K562 (cell line): ENCODE measurements at regions not wholly inside any gene's neighbourhood (a gene's known extent, or its start where the extent isn't known, plus 50 kb on each side); places are given as distances from the start of the nearest gene placed in this dataset.

Source experiments
- ATAC-seq: fragments of 200-7000 bp; cut with Tn5 transposase; 3 replicates; pipeline ENCODE4 v1.9.1; 2020; ENCODE audit warnings: moderate library complexity
- BruUV-seq: library from RNA; stranded (reverse); fragments of 400-500 nt; replicated peaks from 2 replicates; lab custom pipeline; 2021; lab: Mats Ljungman, UMichigan
- CTCF ChIA-PET: fragments of 300-600 bp; formaldehyde crosslinking; extraction: SDS; loops from one replicate; lab custom pipeline; 2021; ENCODE audit warnings: low intra/inter-chr PET ratio; lab: Yijun Ruan, JAX
- POLR2A ChIA-PET: fragments of 300-600, 350-650 bp; sonication (Branson Sonifier 250); formaldehyde crosslinking; extraction: SDS; loops from one replicate; lab custom pipeline; 2021; ENCODE audit warnings: antibody characterized with exemption, inconsistent platforms; lab: Yijun Ruan, JAX
- DNase-seq, 4 experiments: peaks; one replicate each; pipeline versions ENCODE4 v3.0.0 to v3.0.0-alpha.2; 2011 to 2018; ENCODE audit warnings: low spot score in 3 of 4, mixed read lengths in 3 of 4; ENCODE audit errors: extremely low read depth in 1 of 4
- FAIRE-seq: peaks from 2 replicates; lab custom pipeline; 2011; peaks lifted over from hg19 to GRCh38; lab: Jason Lieb, UNC
- H2AFZ ChIP-seq: 2 replicates; pipeline ENCODE4 v1.6.0; 2011; ENCODE audit warnings: low read depth, low read length, control low read depth, inconsistent platforms
- H3K27ac ChIP-seq: fragments of 200-600 bp; 3 replicates; pipeline ENCODE4 v1.8.0; 2011; ENCODE audit warnings: low read depth, mild to moderate bottlenecking, control low read depth, inconsistent platforms, low read length, moderate library complexity, mixed read lengths; ENCODE audit errors: extremely low read depth
- H3K27me3 ChIP-seq, 2 experiments: fragments of 300-600 bp in 1 of 2; 2 replicates in 1 of 2; 3 replicates in 1 of 2; pipeline versions ENCODE4 v1.6.0 to v1.8.0; 2011; ENCODE audit warnings: inconsistent platforms in 2 of 2, low read length in 2 of 2, mild to moderate bottlenecking in 1 of 2, mixed read lengths in 1 of 2, moderate library complexity in 1 of 2; ENCODE audit not compliant: control insufficient read depth in 2 of 2, insufficient read depth in 2 of 2
- H3K36me3 ChIP-seq: fragments of 300-600 bp; 3 replicates; pipeline ENCODE4 v1.8.0; 2011; ENCODE audit warnings: mild to moderate bottlenecking, low read length, inconsistent platforms; ENCODE audit not compliant: control insufficient read depth, insufficient read depth
- H3K4me1 ChIP-seq, 2 experiments: fragments of 200-600 bp in 1 of 2; replicated peaks in 1 of 2; 2 replicates in 1 of 2; 3 replicates in 1 of 2; pipeline versions ENCODE4 v1.5.1 to v1.8.0; 2011; ENCODE audit warnings: inconsistent platforms in 2 of 2, low read length in 2 of 2, mild to moderate bottlenecking in 1 of 2, mixed read lengths in 1 of 2, moderate library complexity in 1 of 2; ENCODE audit not compliant: control insufficient read depth in 2 of 2, insufficient read depth in 2 of 2
- H3K4me2 ChIP-seq: 2 replicates; pipeline ENCODE4 v1.6.1; 2011; ENCODE audit warnings: low read length, control low read depth, inconsistent platforms, mixed read lengths; ENCODE audit not compliant: insufficient read depth
- H3K4me3 ChIP-seq: fragments of 200-600 bp; sonication (generic), shearing (Covaris generic); 2 replicates; pipeline ENCODE4 v1.5.1; 2016; ENCODE audit warnings: control low read depth, inconsistent platforms
- H3K79me2 ChIP-seq: fragments of 200-600 bp; 3 replicates; pipeline ENCODE4 v1.8.0; 2011; ENCODE audit warnings: low read length, inconsistent platforms; ENCODE audit not compliant: control insufficient read depth, insufficient read depth
- H3K9ac ChIP-seq, 2 experiments: 2 replicates each; pipeline versions ENCODE4 v1.6.0 to v1.6.1; 2011; ENCODE audit warnings: low read depth in 2 of 2, low read length in 2 of 2, control low read depth in 1 of 2, inconsistent platforms in 1 of 2, mild to moderate bottlenecking in 1 of 2, mixed read lengths in 1 of 2; ENCODE audit not compliant: insufficient read depth in 1 of 2
- H3K9me1 ChIP-seq: one replicate; pipeline ENCODE4 v1.6.0; 2011; ENCODE audit warnings: inconsistent platforms, mild to moderate bottlenecking, low read length, moderate library complexity; ENCODE audit not compliant: control insufficient read depth, insufficient read depth
- H3K9me3 ChIP-seq: replicated peaks from 2 replicates; pipeline ENCODE4 v1.5.1; 2011; ENCODE audit warnings: low read depth, low read length, inconsistent platforms; ENCODE audit not compliant: control insufficient read depth, insufficient read depth
- H4K20me1 ChIP-seq: replicated peaks from 2 replicates; pipeline ENCODE4 v1.6.1; 2011; ENCODE audit warnings: low read length, inconsistent platforms, mixed read lengths; ENCODE audit not compliant: control insufficient read depth, insufficient read depth
- CTCFL ChIP-seq: IDR thresholded peaks from 2 replicates; pipeline ENCODE4 v1.6.1; 2011; ENCODE audit warnings: borderline replicate concordance, low read depth, mild to moderate bottlenecking, moderate library complexity, low read length; ENCODE audit not compliant: insufficient read depth, poor library complexity, severe bottlenecking
- ETS2 ChIP-seq: IDR thresholded peaks from 2 replicates; pipeline ENCODE4 v1.6.1; 2016; ENCODE audit warnings: borderline replicate concordance, missing genetic modification characterization, mild to moderate bottlenecking, moderate library complexity, missing compliant biosample characterization; ENCODE audit not compliant: poor library complexity, severe bottlenecking
- ETV6 ChIP-seq, 3 experiments: fragments of 150-350 bp in 1 of 3; sonication (generic) in 1 of 3; formaldehyde crosslinking in 1 of 3; IDR thresholded peaks; 2 replicates each; pipeline versions ENCODE4 v1.6.1 to v1.8.0; 2014 to 2022; ENCODE audit warnings: borderline replicate concordance in 2 of 3, low read depth in 2 of 3, antibody characterized with exemption in 1 of 3, low read length in 1 of 3, mild to moderate bottlenecking in 1 of 3, missing genetic modification reagents in 1 of 3
- EZH2 ChIP-seq: IDR thresholded peaks from 2 replicates; pipeline ENCODE4 v1.6.1; 2012; ENCODE audit warnings: low read depth, mild to moderate bottlenecking, inconsistent platforms, low read length, borderline replicate concordance
- FOXM1 ChIP-seq, 2 experiments: fragments of 450-650 bp in 1 of 2; sonication (generic) in 1 of 2; formaldehyde crosslinking in 1 of 2; IDR thresholded peaks; 2 replicates each; pipeline versions ENCODE4 v1.6.1 to v1.9.0; 2017 to 2022; ENCODE audit warnings: low read depth in 2 of 2, mild to moderate bottlenecking in 2 of 2, missing genetic modification reagents in 1 of 2, moderate library complexity in 1 of 2
- HDAC3 ChIP-seq: fragments of 450-650 bp; IDR thresholded peaks from 2 replicates; pipeline ENCODE4 v1.6.1; 2018; ENCODE audit warnings: borderline replicate concordance, mild to moderate bottlenecking, moderate library complexity; ENCODE audit not compliant: partially characterized antibody
- HSF4 ChIP-seq: fragments of 250-450 bp; sonication (Bioruptor Pico); IDR thresholded peaks from 2 replicates; pipeline ENCODE4 v2.1.2; 2022; ENCODE audit warnings: mild to moderate bottlenecking, moderate library complexity, borderline replicate concordance
- SIN3A ChIP-seq, 2 experiments: fragments of 150-350 bp in 1 of 2; IDR thresholded peaks; 2 replicates each; pipeline ENCODE4 v1.6.1; 2011 to 2016; ENCODE audit warnings: borderline replicate concordance in 2 of 2, low read depth in 2 of 2, low read length in 2 of 2, mild to moderate bottlenecking in 2 of 2, moderate library complexity in 2 of 2; ENCODE audit not compliant: control insufficient read depth in 1 of 2
- TGIF2 ChIP-seq: sonication (generic); formaldehyde crosslinking; IDR thresholded peaks from 2 replicates; pipeline ENCODE4 v1.8.1; 2022; ENCODE audit warnings: mild to moderate bottlenecking, missing genetic modification reagents, moderate library complexity
- ZBTB49 ChIP-seq: sonication (generic); formaldehyde crosslinking; IDR thresholded peaks from 2 replicates; pipeline ENCODE4 v1.8.0; 2022; ENCODE audit warnings: missing genetic modification reagents, mild to moderate bottlenecking, borderline replicate concordance
- ZNF655 ChIP-seq: fragments of 250-450 bp; sonication (Bioruptor Pico); IDR thresholded peaks from 2 replicates; pipeline ENCODE4 v1.5.0; 2021
- ZSCAN32 ChIP-seq: fragments of 450-650 bp; formaldehyde crosslinking; IDR thresholded peaks from 2 replicates; pipeline ENCODE4 v1.4.0; 2020; ENCODE audit warnings: mild to moderate bottlenecking, moderate library complexity
- WGBS: fragments of 100-300 bp; shearing (Covaris generic); methylation state at CpG from one replicate; pipeline ENCODE4 v1.1.6; 2016; ENCODE audit warnings: low coverage, mixed read lengths; ENCODE audit not compliant: insufficient coverage; ENCODE audit errors: missing lambda C conversion rate; 5-methylcytosine and 5-hydroxymethylcytosine counted together
- in situ Hi-C: fragments of 300-500 bp; cut with MboI; formaldehyde crosslinking; loops from 4 replicates; pipeline ENCODE4 v1.15.0; 2018; ENCODE audit warnings: inconsistent platforms, mixed read lengths
- intact Hi-C: fragments of 100-400 bp; cut with micrococcal nuclease; formaldehyde crosslinking; loops from 2 replicates; pipeline ENCODE4 v1.14.2; 2022
- TF ChIP-seq, protein P1 (sequence below): fragments of 250-450 bp; sonication (Bioruptor Pico); IDR thresholded peaks from 2 replicates; pipeline ENCODE4 v1.5.0; 2020; ENCODE audit warnings: mild to moderate bottlenecking

GRCh38 chr13:87535911-87536310, 135.3 kb upstream of the SLITRK5 start:
- no peak overlapping the region for H3K9ac ChIP-seq
- intact Hi-C loops = no loop called here
- no peaks in the 10 kb centered on the region for H3K4me1 ChIP-seq
- H3K4me3 ChIP-seq = no peak overlapping the region
- H3K9me1 ChIP-seq = no peaks in the 10 kb centered on the region
- no peak overlapping the region for H3K4me2 ChIP-seq
- DNase-seq (no peak), FAIRE-seq (no peak), ATAC-seq (no peak)
- no peak overlapping the region for H3K27ac ChIP-seq
- no peak overlapping the region for H2AFZ ChIP-seq
- no peaks in the 10 kb centered on the region for H3K9me3 ChIP-seq
- no peaks in the 10 kb centered on the region for H3K27me3 ChIP-seq
- H3K36me3 ChIP-seq = no peaks in the 10 kb centered on the region
- in situ Hi-C loops = no loop called here
- BruUV-seq = no TSS peak
- CTCF ChIA-PET = no interaction called here
- no peaks in the 10 kb centered on the region for H4K20me1 ChIP-seq
- no peaks in the 10 kb centered on the region for H3K79me2 ChIP-seq
- WGBS = 0% methylated on average over 1 of the region's 1 CpG
- POLR2A ChIA-PET = no interaction called here
- no peak for TF ChIP-seq ETV6 (IDR thresholded peaks at IDR 0.05; ENCODE audit: borderline replicate concordance in 1 of 2, low read depth in 2 of 2, low read length in 1 of 2)
- TF ChIP-seq ETV6 (CRISPR knock-in tag; IDR thresholded peaks at IDR 0.05; ENCODE audit: borderline replicate concordance) = no peak
- no peak for TF ChIP-seq ZSCAN32 (CRISPR knock-in tag)
- no peak for TF ChIP-seq HSF4 (CRISPR knock-in tag)
- no peak for TF ChIP-seq SIN3A (IDR thresholded peaks at IDR 0.05; ENCODE audit: borderline replicate concordance in 2 of 2, control insufficient read depth in 1 of 2, low read depth in 2 of 2, low read length in 2 of 2)
- TF ChIP-seq ETS2 (tag) = no peak
- TF ChIP-seq ZBTB49 (CRISPR knock-in tag) = no peak
- no peak for TF ChIP-seq TGIF2
- TF ChIP-seq HDAC3 = no peak
- no peak for TF ChIP-seq FOXM1 (IDR thresholded peaks at IDR 0.05; ENCODE audit: low read depth)
- TF ChIP-seq FOXM1 (CRISPR knock-in tag; IDR thresholded peaks at IDR 0.05; ENCODE audit: low read depth) = no peak
- TF ChIP-seq, protein P1, sequence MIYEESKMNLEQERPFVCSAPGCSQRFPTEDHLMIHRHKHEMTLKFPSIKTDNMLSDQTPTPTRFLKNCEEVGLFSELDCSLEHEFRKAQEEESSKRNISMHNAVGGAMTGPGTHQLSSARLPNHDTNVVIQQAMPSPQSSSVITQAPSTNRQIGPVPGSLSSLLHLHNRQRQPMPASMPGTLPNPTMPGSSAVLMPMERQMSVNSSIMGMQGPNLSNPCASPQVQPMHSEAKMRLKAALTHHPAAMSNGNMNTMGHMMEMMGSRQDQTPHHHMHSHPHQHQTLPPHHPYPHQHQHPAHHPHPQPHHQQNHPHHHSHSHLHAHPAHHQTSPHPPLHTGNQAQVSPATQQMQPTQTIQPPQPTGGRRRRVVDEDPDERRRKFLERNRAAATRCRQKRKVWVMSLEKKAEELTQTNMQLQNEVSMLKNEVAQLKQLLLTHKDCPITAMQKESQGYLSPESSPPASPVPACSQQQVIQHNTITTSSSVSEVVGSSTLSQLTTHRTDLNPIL (CRISPR knock-in tag) = no peak
- TF ChIP-seq CTCFL = no peak
- no peak for TF ChIP-seq EZH2
- no peak for TF ChIP-seq ZNF655 (CRISPR knock-in tag)
